ENCODE measurements at regions not wholly inside any gene's neighbourhood (a gene's known extent, or its start where the extent isn't known, plus 50 kb on each side); places are given as distances from the start of the nearest gene placed in this dataset.
"Not testable (repeated sequence)": the region's sequence is repeated elsewhere in the genome, so short reads cannot be mapped to it uniquely, and the experiment has no call there.

GRCh38 chr2:37758141-37758601 is 86.7 kb upstream of the CDC42EP3 start:
- DNase-seq (ENCODE audit: low spot score) = not testable (repeated sequence)

GRCh38 chr2:37759989-37760388 is 88.5 kb upstream of the CDC42EP3 start:
- DNase-seq (ENCODE audit: low spot score) = not testable (repeated sequence)

- DNase-seq (ENCODE audit: low spot score) = no peak
These were observed 89.0 kb upstream of the CDC42EP3 start for GRCh38 chr2:37760471-37760870.

GRCh38 chr2:37762281-37762680 is 90.8 kb upstream of the CDC42EP3 start:
- DNase-seq (ENCODE audit: low spot score) = not testable (repeated sequence)

GRCh38 chr2:37764739-37765138 is 93.3 kb upstream of the CDC42EP3 start:
- no peak for DNase-seq (ENCODE audit: low spot score)

- DNase-seq (ENCODE audit: low spot score) = no peak
These were observed 94.7 kb upstream of the CDC42EP3 start for GRCh38 chr2:37766106-37766505.

GRCh38 chr2:37767046-37767445 is 95.6 kb upstream of the CDC42EP3 start:
- DNase-seq (ENCODE audit: low spot score) = no peak

- peak; percentile 86 for DNase-seq (ENCODE audit: low spot score)
These were observed 96.8 kb upstream of the CDC42EP3 start for GRCh38 chr2:37767959-37768925.

- DNase-seq (ENCODE audit: low spot score) = no peak
These were observed 98.1 kb upstream of the CDC42EP3 start for GRCh38 chr2:37769551-37769950.

GRCh38 chr2:37770797-37771196 is 99.4 kb upstream of the CDC42EP3 start:
- no peak for DNase-seq (ENCODE audit: low spot score)

GRCh38 chr2:37771600-37772088 is 100.2 kb upstream of the CDC42EP3 start:
- peak; percentile 33 for DNase-seq (ENCODE audit: low spot score)

GRCh38 chr2:37773371-37774130 is 102.1 kb upstream of the CDC42EP3 start:
- DNase-seq (ENCODE audit: low spot score) = no peak

GRCh38 chr2:37774171-37774944 is 102.9 kb upstream of the CDC42EP3 start:
- not testable (repeated sequence) for DNase-seq (ENCODE audit: low spot score)

GRCh38 chr2:37774976-37775907 is 103.8 kb upstream of the CDC42EP3 start:
- no peak for DNase-seq (ENCODE audit: low spot score)

GRCh38 chr2:37775908-37776250 is 104.4 kb upstream of the CDC42EP3 start:
- peak; percentile 63 for DNase-seq (ENCODE audit: low spot score)

GRCh38 chr2:37776487-37776886 is 105.0 kb upstream of the CDC42EP3 start:
- DNase-seq (ENCODE audit: low spot score) = peak; percentile 87

- no peak for DNase-seq (ENCODE audit: low spot score)
These were observed 107.7 kb upstream of the CDC42EP3 start for GRCh38 chr2:37779139-37779538.

GRCh38 chr2:37779611-37780386 is 108.4 kb upstream of the CDC42EP3 start:
- no peak for DNase-seq (ENCODE audit: low spot score)

GRCh38 chr2:37780387-37780676 is 108.9 kb upstream of the CDC42EP3 start:
- DNase-seq (ENCODE audit: low spot score) = peak; percentile 20

GRCh38 chr2:37781028-37781427 is 109.6 kb upstream of the CDC42EP3 start:
- no peak for DNase-seq (ENCODE audit: low spot score)
